HepG2 (cell line): ENCODE measurements at regions not wholly inside any gene's neighbourhood (a gene's known extent, or its start where the extent isn't known, plus 50 kb on each side); places are given as distances from the start of the nearest gene placed in this dataset.
"Not testable (repeated sequence)": the region's sequence is repeated elsewhere in the genome, so short reads cannot be mapped to it uniquely, and the experiment has no call there.

Experiments used
- ATAC-seq: fragments of 200-7000 bp; cut with Tn5 transposase; 3 replicates; pipeline ENCODE4 v1.9.1; 2020; ENCODE audit warnings: mild to moderate bottlenecking, moderate library complexity
- BruUV-seq: library from RNA; stranded (reverse); fragments of 400-500 nt; replicated peaks from 2 replicates; lab custom pipeline; 2021; lab: Mats Ljungman, UMichigan
- CTCF ChIA-PET: fragments of 300-600 bp; formaldehyde crosslinking; extraction: SDS; loops from one replicate; lab custom pipeline; 2021; ENCODE audit warnings: low total read pairs, inconsistent platforms, low intra/inter-chr PET ratio; lab: Yijun Ruan, JAX
- POLR2A ChIA-PET: fragments of 350-600 bp; sonication (Branson Sonifier 250); formaldehyde crosslinking; loops from one replicate; lab custom pipeline; 2020; ENCODE audit warnings: antibody characterized with exemption, inconsistent platforms; lab: Yijun Ruan, JAX
- DNase-seq: peaks from one replicate; pipeline ENCODE4 v3.0.0-alpha.2; 2015; ENCODE audit warnings: low spot score
- FAIRE-seq: peaks from 3 replicates; lab custom pipeline; 2011; peaks lifted over from hg19 to GRCh38; lab: Jason Lieb, UNC
- H2AFZ ChIP-seq: one replicate; pipeline ENCODE4 v1.6.1; 2011; ENCODE audit warnings: low read length, inconsistent platforms
- H3K27ac ChIP-seq: fragments of 300-600 bp; 3 replicates; pipeline ENCODE4 v1.8.0; 2011; ENCODE audit warnings: mixed run types, mild to moderate bottlenecking, mixed read lengths, low read length, inconsistent platforms; ENCODE audit not compliant: insufficient read depth; ENCODE audit errors: extremely low read length
- H3K27me3 ChIP-seq, 2 experiments: fragments of 200-600 bp in 1 of 2; 2 replicates in 1 of 2; 3 replicates in 1 of 2; pipeline versions ENCODE4 v1.6.0 to v1.8.0; 2011; ENCODE audit warnings: low read length in 2 of 2, mild to moderate bottlenecking in 2 of 2, moderate library complexity in 2 of 2, inconsistent platforms in 1 of 2; ENCODE audit not compliant: insufficient read depth in 2 of 2, control insufficient read depth in 1 of 2
- H3K36me3 ChIP-seq, 2 experiments: fragments of 200-600 bp in 1 of 2; replicated peaks in 1 of 2; 2 replicates in 1 of 2; 3 replicates in 1 of 2; pipeline versions ENCODE4 v1.5.1 to v1.8.0; 2011; ENCODE audit warnings: low read length in 2 of 2, inconsistent platforms in 1 of 2; ENCODE audit not compliant: insufficient read depth in 2 of 2, control insufficient read depth in 1 of 2
- H3K4me1 ChIP-seq: 2 replicates; pipeline ENCODE4 v1.5.1; 2012; ENCODE audit warnings: low read length, inconsistent platforms; ENCODE audit not compliant: insufficient read depth
- H3K4me2 ChIP-seq: 2 replicates; pipeline ENCODE4 v1.6.0; 2011; ENCODE audit warnings: low read depth, low read length, inconsistent platforms
- H3K4me3 ChIP-seq, 3 experiments: fragments of 200-600 bp in 1 of 3; sonication (generic), shearing (Covaris generic) in 1 of 3; replicated peaks in 1 of 3; 2 replicates each; pipeline ENCODE4 v1.5.1; 2011 to 2016; ENCODE audit warnings: low read length in 3 of 3, inconsistent platforms in 2 of 3, low read depth in 2 of 3, mild to moderate bottlenecking in 2 of 3, control low read depth in 1 of 3, mixed read lengths in 1 of 3; ENCODE audit not compliant: insufficient read depth in 1 of 3
- H3K79me2 ChIP-seq: one replicate; pipeline ENCODE4 v1.6.1; 2011; ENCODE audit warnings: low read length, inconsistent platforms; ENCODE audit not compliant: insufficient read depth
- H3K9ac ChIP-seq: 2 replicates; pipeline ENCODE4 v1.6.0; 2011; ENCODE audit warnings: mild to moderate bottlenecking, low read depth, low read length, inconsistent platforms; ENCODE audit not compliant: insufficient read depth
- H3K9me3 ChIP-seq: 2 replicates; pipeline ENCODE4 v1.5.1; 2012; ENCODE audit warnings: mild to moderate bottlenecking, low read length
- H4K20me1 ChIP-seq: 2 replicates; pipeline ENCODE4 v1.6.0; 2011; ENCODE audit warnings: inconsistent platforms, mild to moderate bottlenecking, low read length, moderate library complexity; ENCODE audit not compliant: insufficient read depth
- EED ChIP-seq: sonication (generic); formaldehyde crosslinking; IDR thresholded peaks from 2 replicates; pipeline ENCODE4 v1.5.0; 2020; ENCODE audit warnings: mild to moderate bottlenecking, missing genetic modification reagents
- ZBTB3 ChIP-seq: sonication (generic); formaldehyde crosslinking; IDR thresholded peaks from 2 replicates; pipeline ENCODE4 v1.4.0; 2020; ENCODE audit warnings: low read depth, mild to moderate bottlenecking, moderate library complexity, missing genetic modification reagents, borderline replicate concordance
- ZNF558 ChIP-seq: sonication (generic); formaldehyde crosslinking; IDR thresholded peaks from 2 replicates; pipeline ENCODE4 v1.9.0; 2022; ENCODE audit warnings: mild to moderate bottlenecking, missing genetic modification reagents, borderline replicate concordance
- WGBS: methylation state at CpG from one replicate; pipeline ENCODE4 v1.1.6; 2017; ENCODE audit warnings: low lambda C conversion rate; 5-methylcytosine and 5-hydroxymethylcytosine counted together
- in situ Hi-C: cut with HindIII; loops from 2 replicates; pipeline ENCODE4 v1.10.0; 2017; ENCODE audit warnings: low pct_unique_long_range_greater_than_20kb; ENCODE audit not compliant: extremely low pct_ligation_motif_present
- intact Hi-C: fragments of 100-400 bp; cut with micrococcal nuclease; formaldehyde crosslinking; loops from one replicate; pipeline ENCODE4 v1.10.0; 2022; ENCODE audit not compliant: unreplicated experiment

DNA sequence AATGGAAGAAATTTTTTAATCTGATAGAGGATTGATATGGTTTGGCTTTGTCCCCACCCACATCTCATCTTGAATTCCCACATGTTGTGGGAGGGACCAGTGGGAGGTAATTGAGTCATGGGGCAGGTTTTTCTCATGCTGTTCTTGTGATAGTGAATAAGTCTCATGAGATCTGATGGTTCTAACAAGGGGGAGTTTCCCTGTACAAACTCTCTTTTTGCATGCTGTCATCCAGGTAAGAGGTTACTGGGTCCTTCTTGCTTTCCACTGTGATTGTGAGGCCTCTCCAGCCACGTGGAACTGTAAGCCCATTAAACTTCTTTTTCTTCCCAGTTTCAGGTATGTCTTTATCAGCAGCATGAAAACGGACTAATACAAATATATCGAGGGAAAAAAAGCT, 132.5 kb downstream of the DSEL start:
- H3K36me3 ChIP-seq, POLR2A ChIA-PET, H3K4me3 ChIP-seq, H3K27me3 ChIP-seq, H3K4me2 ChIP-seq, H3K79me2 ChIP-seq, H4K20me1 ChIP-seq, in situ Hi-C loops, FAIRE-seq, H3K27ac ChIP-seq, BruUV-seq, H3K9me3 ChIP-seq, CTCF ChIA-PET, H2AFZ ChIP-seq, H3K9ac ChIP-seq, DNase-seq, ATAC-seq: not testable (repeated sequence)
- intact Hi-C loops = loop anchor here (10.0 kb wide), 1 partner anchor 131 kb away; the partner anchor contains the start of gene DSEL
- WGBS = 17% methylated on average over 3 of the region's 3 CpGs
- H3K4me1 ChIP-seq = peaks cover 31% of the 10 kb centered on the region

DNA sequence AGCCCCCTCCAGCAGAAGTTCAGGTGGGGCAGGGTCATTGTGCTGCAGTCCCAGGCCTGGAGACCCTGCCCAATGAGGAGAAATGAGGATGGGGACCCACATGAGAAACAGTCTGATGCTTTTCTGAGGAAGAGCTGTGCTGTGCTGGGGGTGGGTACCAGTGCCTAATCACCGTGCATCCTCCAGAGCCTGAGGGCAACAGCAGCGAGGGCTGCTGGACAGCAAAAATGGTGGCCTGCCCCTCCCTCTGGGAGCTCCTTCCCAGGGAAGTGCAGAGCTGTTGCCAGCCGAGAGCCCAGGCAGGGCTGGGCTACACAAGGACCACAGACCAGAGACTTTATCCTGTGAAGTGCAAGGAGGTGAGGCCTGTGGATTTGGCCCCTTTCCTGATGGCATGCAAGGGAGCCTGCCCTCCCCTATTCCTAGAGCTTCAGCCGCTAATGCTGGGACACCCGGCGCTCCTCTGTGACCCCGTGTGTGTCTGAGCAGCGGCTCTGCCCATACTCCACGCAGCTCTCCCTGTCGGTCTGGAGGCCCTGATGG, 134.8 kb downstream of the DSEL start:
- ATAC-seq (peak; percentile 24), DNase-seq (no peak), FAIRE-seq (no peak)
- H3K27me3 ChIP-seq = no peaks in the 10 kb centered on the region
- ChIA-PET CTCF (no interaction called here), POLR2A (no interaction called here)
- TF ChIP-seq EED (CRISPR knock-in tag) (0 out of 2 replicates have a peak, but pooled peaks have one; percentile 23), ZNF558 (CRISPR knock-in tag) (no peak), ZBTB3 (CRISPR knock-in tag) (no peak)
- no peak overlapping the region for H3K9ac ChIP-seq
- H3K27ac ChIP-seq = no peak overlapping the region
- H3K36me3 ChIP-seq = no peaks in the 10 kb centered on the region
- intact Hi-C loops (loop anchor here (10.0 kb wide), 1 partner anchor 133 kb away; the partner anchor contains the start of gene DSEL), in situ Hi-C loops (no loop called here)
- H2AFZ ChIP-seq = no peak overlapping the region
- no peak overlapping the region for H3K4me3 ChIP-seq
- H3K4me2 ChIP-seq = no peak overlapping the region
- 7% methylated on average over 3 of the region's 10 CpGs for WGBS
- no peaks in the 10 kb centered on the region for H3K9me3 ChIP-seq
- no peaks in the 10 kb centered on the region for H3K79me2 ChIP-seq
- no peaks in the 10 kb centered on the region for H4K20me1 ChIP-seq
- peaks cover 27% of the 10 kb centered on the region for H3K4me1 ChIP-seq
- BruUV-seq = no TSS peak
